ENCODE measurements at regions not wholly inside any gene's neighbourhood (a gene's known extent, or its start where the extent isn't known, plus 50 kb on each side); places are given as distances from the start of the nearest gene placed in this dataset.

GRCh38 chr16:82405736-82406135 is 221.0 kb upstream of the CDH13 start:
- no peak for DNase-seq (ENCODE audit: low read depth)

- DNase-seq (ENCODE audit: low read depth): no peak
Observed at GRCh38 chr16:82404586-82405315, 222.0 kb upstream of the CDH13 start.

DNA sequence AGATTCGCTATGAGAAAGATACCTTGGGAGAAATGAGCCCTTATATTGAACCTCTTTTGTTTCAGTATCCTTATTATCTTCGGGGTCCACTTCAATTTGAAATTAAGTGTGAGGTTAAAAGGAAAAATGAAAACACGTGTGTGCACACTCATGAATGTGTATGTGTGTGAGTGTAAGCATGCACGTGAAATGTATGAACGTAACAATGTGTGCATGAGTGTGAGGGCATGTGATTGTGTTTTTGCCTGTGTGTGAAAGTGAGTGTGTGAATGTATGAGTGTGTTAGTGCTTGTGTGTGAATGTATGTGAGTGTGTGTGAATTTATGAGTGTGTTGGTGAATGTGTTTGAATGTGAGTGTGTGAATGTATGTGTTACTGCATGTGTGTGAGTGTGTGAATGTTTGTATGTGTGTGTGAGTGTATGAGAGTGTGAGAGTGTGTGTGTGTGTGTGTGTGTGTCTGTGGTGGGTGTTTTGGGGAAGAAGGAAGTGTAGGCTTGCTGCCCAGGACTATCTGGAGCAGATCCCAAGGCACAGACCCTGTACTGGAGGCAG is 224.0 kb upstream of the CDH13 start:
- DNase-seq (ENCODE audit: low read depth): no peak

- DNase-seq (ENCODE audit: low read depth): no peak
Observed at GRCh38 chr16:82400046-82400445, 226.7 kb upstream of the CDH13 start.

- no peak for DNase-seq (ENCODE audit: low read depth)
Observed at GRCh38 chr16:82396509-82396908, 226.5 kb upstream of the MPHOSPH6 start.

- no peak for DNase-seq (ENCODE audit: low read depth)
Observed at GRCh38 chr16:82395212-82395611, 225.2 kb upstream of the MPHOSPH6 start.

- no peak for DNase-seq (ENCODE audit: low read depth)
Observed at GRCh38 chr16:82391690-82392089, 221.7 kb upstream of the MPHOSPH6 start.

DNA sequence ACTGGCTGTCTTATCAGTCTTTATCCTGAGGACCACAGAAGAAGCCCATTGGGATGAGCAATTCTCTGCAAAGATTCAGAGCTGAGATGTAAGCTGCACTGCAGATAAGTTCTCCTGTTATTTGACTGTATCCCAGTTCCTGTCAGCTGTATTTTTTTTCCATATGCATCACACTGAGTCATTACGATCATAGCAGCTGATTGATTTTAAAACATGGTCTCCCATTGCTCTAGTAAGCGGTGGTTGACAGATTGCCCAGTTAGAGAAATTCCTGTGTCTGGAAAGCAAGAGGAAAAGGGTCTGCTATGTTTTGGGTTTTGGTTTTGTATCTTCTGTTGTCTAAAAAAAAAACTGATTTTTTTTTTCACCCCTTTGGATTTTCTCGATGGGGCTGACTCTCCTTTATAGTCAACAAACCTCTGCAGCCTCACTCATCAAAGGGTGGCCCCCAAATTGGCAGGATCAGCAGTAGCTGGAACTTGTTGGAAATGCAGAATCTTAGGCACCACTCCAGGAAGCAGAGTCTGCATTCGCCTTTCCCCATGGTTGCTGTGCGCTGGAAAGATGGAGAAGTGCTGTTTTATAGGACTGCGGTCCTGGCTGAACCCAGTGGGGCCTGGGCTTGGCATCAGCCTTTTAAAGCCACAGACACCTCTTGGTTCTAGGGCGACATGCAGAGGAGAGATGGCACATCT is 220.1 kb upstream of the MPHOSPH6 start:
- peak; percentile 24 for DNase-seq (ENCODE audit: low read depth)

DNA sequence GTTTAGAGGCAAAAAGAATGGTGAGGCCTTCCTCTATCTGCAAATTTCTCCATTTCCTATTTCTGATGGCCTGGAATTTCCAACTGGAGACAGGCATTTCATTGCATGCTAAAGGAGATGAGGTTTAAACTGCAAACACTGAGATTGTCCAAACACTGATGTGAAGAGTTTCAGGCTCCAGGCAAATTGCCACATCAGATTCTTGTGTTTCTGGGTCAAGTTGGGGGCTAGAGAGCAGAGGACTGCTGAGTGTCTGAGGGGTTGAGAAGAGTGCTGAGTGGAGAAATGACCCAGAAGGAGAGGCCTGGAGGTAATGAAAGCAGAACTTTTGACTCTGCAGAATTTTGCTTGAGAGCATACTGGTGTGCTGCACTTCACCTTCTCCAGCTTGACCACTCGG is 216.7 kb upstream of the MPHOSPH6 start:
- DNase-seq (ENCODE audit: low read depth): no peak

- DNase-seq (ENCODE audit: low read depth): no peak
Observed at GRCh38 chr16:82384949-82385348, 214.9 kb upstream of the MPHOSPH6 start.

DNA sequence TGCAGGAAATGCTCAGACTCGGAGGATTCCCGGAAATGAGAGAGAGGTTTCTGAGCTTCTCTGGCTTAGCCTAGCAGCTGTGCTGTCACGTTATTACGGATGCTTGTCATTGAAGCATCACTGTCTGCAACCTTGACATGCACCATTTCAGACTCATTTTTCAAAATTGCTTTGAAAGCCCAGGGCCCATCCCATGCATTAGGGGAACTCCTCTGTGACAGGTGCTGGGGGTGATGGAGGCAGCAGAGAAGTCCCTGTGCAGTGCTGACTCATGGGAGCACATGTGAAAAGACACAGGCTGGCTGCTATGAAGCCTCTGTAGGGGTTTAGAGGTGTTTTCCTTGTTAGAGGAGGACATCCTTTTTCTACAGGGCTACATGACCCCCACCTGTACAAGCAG is 214.0 kb upstream of the MPHOSPH6 start:
- DNase-seq (ENCODE audit: low read depth): no peak

GRCh38 chr16:82382521-82382920 is 212.5 kb upstream of the MPHOSPH6 start:
- no peak for DNase-seq (ENCODE audit: low read depth)

- no peak for DNase-seq (ENCODE audit: low read depth)
Observed at GRCh38 chr16:82379551-82379950, 209.5 kb upstream of the MPHOSPH6 start.

DNA sequence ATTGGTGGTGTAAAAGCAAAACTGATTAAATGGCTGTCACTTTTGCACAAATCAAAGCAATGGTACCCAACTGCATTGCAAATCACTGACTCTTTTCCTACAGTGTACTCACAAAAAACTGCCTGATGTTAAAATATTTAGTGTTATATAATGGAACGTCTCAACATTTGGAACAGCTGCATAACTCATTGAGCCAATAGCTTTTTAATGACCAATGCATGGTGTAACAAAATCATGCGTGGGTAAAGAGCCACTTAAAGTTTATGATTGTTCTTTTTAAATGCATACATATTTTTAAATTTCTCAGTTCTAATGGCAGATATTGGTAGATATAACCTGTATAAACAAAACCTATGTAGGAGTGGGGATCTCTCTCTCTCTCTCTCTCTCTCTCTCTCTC is 204.0 kb upstream of the MPHOSPH6 start:
- no peak for DNase-seq (ENCODE audit: low read depth)

- DNase-seq (ENCODE audit: low read depth): no peak
Observed at GRCh38 chr16:82370282-82370681, 200.3 kb upstream of the MPHOSPH6 start.

- DNase-seq (ENCODE audit: low read depth): no peak
Observed at GRCh38 chr16:82368041-82368440, 198.0 kb upstream of the MPHOSPH6 start.

- DNase-seq (ENCODE audit: low read depth): no peak
Observed at GRCh38 chr16:82366462-82366861, 196.4 kb upstream of the MPHOSPH6 start.

- no peak for DNase-seq (ENCODE audit: low read depth)
Observed at GRCh38 chr16:82364690-82365089, 194.7 kb upstream of the MPHOSPH6 start.

- no peak for DNase-seq (ENCODE audit: low read depth)
Observed at GRCh38 chr16:82363026-82363816, 193.2 kb upstream of the MPHOSPH6 start.

- no peak for DNase-seq (ENCODE audit: low read depth)
Observed at GRCh38 chr16:82361885-82362284, 191.9 kb upstream of the MPHOSPH6 start.

GRCh38 chr16:82360024-82360783 is 190.2 kb upstream of the MPHOSPH6 start:
- DNase-seq (ENCODE audit: low read depth): no peak

All from forelimb muscle (tissue), 1 donor.